ENCODE measurements at regions not wholly inside any gene's neighbourhood (a gene's known extent, or its start where the extent isn't known, plus 50 kb on each side); places are given as distances from the start of the nearest gene placed in this dataset.

DNA sequence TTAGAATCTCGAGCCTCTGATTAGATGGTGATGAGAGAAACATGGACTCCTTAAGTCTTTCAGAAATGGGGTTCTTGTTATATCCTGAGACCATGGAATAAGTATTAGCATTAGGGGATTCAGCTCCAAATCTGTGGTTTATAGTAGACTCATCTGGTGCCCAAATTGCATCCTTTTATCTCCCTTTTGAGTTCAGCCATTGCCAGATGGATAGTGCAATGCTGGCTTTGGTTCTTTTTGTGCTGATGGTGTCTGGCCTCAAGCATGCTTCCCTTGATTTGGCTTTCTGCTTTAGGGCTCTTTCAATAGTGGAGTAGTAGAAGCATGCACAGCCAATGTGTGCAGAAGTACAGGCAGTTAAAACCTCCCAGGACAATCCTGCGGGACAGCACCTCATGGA, 306.4 kb downstream of the TSN start (continued):
- TF ChIP-seq, protein P1, sequence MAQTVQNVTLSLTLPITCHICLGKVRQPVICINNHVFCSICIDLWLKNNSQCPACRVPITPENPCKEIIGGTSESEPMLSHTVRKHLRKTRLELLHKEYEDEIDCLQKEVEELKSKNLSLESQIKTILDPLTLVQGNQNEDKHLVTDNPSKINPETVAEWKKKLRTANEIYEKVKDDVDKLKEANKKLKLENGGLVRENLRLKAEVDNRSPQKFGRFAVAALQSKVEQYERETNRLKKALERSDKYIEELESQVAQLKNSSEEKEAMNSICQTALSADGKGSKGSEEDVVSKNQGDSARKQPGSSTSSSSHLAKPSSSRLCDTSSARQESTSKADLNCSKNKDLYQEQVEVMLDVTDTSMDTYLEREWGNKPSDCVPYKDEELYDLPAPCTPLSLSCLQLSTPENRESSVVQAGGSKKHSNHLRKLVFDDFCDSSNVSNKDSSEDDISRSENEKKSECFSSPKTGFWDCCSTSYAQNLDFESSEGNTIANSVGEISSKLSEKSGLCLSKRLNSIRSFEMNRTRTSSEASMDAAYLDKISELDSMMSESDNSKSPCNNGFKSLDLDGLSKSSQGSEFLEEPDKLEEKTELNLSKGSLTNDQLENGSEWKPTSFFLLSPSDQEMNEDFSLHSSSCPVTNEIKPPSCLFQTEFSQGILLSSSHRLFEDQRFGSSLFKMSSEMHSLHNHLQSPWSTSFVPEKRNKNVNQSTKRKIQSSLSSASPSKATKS (CRISPR knock-in tag; IDR thresholded peaks at IDR 0.05), result no peak
- TF ChIP-seq ILK (tag; IDR thresholded peaks at IDR 0.05; ENCODE audit: borderline replicate concordance, low read depth), result no peak
- TF ChIP-seq MCM2 (IDR thresholded peaks at IDR 0.05; ENCODE audit: low read depth), result no peak
- no peak for TF ChIP-seq ZNF408 (CRISPR knock-in tag; IDR thresholded peaks at IDR 0.05; ENCODE audit: low read depth)
- no peak for TF ChIP-seq ZFP36 (IDR thresholded peaks at IDR 0.05; ENCODE audit: low read depth, low read length, partially characterized antibody)
- no peak for TF ChIP-seq HDAC1 (IDR thresholded peaks at IDR 0.05)
- no peak for TF ChIP-seq ZKSCAN3 (CRISPR knock-in tag; IDR thresholded peaks at IDR 0.05)
- no peak for TF ChIP-seq CSDE1 (IDR thresholded peaks at IDR 0.05)
- TF ChIP-seq, protein P2, sequence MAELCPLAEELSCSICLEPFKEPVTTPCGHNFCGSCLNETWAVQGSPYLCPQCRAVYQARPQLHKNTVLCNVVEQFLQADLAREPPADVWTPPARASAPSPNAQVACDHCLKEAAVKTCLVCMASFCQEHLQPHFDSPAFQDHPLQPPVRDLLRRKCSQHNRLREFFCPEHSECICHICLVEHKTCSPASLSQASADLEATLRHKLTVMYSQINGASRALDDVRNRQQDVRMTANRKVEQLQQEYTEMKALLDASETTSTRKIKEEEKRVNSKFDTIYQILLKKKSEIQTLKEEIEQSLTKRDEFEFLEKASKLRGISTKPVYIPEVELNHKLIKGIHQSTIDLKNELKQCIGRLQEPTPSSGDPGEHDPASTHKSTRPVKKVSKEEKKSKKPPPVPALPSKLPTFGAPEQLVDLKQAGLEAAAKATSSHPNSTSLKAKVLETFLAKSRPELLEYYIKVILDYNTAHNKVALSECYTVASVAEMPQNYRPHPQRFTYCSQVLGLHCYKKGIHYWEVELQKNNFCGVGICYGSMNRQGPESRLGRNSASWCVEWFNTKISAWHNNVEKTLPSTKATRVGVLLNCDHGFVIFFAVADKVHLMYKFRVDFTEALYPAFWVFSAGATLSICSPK (IDR thresholded peaks at IDR 0.05; ENCODE audit: borderline replicate concordance), result no peak
- no peak for TF ChIP-seq SAFB2 (IDR thresholded peaks at IDR 0.05; ENCODE audit: borderline replicate concordance, low read depth, low read length, severe bottlenecking)
